Activated CD8-positive, alpha-beta T cell treated with anti-CD3 and anti-CD28 coated beads, Interleukin-2, amount 10 ng/mL, durations not matched to agents 7 days and 5 days (primary cell): ENCODE measurements at regions not wholly inside any gene's neighbourhood (a gene's known extent, or its start where the extent isn't known, plus 50 kb on each side); places are given as distances from the start of the nearest gene placed in this dataset.

Experiments used
- ATAC-seq: fragments of 150-1000 bp; cut with Tn5 transposase; one replicate; pipeline ENCODE4 v1.10.0; 2021; ENCODE audit warnings: moderate library complexity
- CTCF ChIA-PET: fragments of 350-600 bp; sonication (Branson Sonifier 250); formaldehyde crosslinking; loops from one replicate; lab custom pipeline; 2021; ENCODE audit warnings: antibody characterized with exemption; lab: Charles Lee
- POLR2A ChIA-PET: fragments of 350-600 bp; sonication (Branson Sonifier 250); formaldehyde crosslinking; loops from one replicate; lab custom pipeline; 2021; ENCODE audit warnings: antibody characterized with exemption; lab: Charles Lee
- DNase-seq: peaks from one replicate; pipeline ENCODE4 v3.0.0-alpha.2; 2020
- H3K27ac Mint-ChIP-seq: one replicate; pipeline ENCODE4 v1.8.0; 2021; ENCODE audit warnings: mild to moderate bottlenecking, mixed read lengths
- H3K27me3 Mint-ChIP-seq: one replicate; pipeline ENCODE4 v1.8.0; 2021; ENCODE audit warnings: low read depth, mixed read lengths
- H3K36me3 Mint-ChIP-seq: one replicate; pipeline ENCODE4 v1.8.0; 2021; ENCODE audit warnings: low read depth, mixed read lengths
- H3K4me1 Mint-ChIP-seq: one replicate; pipeline ENCODE4 v1.8.0; 2021; ENCODE audit warnings: low read depth, mixed read lengths
- H3K4me3 Mint-ChIP-seq: one replicate; pipeline ENCODE4 v1.8.0; 2021; ENCODE audit warnings: mild to moderate bottlenecking, mixed read lengths
- H3K9me3 Mint-ChIP-seq: one replicate; pipeline ENCODE4 v1.8.0; 2022; ENCODE audit warnings: mixed read lengths; ENCODE audit not compliant: insufficient read depth

DNA sequence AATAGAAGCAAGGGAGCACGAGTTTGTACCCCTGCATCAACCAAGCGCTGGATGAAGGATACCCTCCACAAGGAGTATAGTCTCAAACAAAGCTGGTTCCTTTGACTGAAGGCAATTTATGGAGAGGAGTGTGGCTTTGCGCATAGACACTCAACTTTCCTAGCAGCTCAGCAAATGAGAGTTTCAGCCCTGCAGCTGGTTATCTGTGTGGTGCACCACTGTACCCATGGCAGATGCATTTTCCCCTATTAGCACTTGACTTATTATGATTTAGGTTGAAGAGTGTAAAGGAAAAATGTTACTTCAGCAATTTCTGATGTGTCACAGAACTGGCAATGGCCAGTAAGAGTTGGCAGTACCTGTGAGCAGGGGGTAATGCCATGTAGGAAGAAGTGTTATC lies 440.1 kb upstream of the LINC00305 start:
- H3K4me3 Mint-ChIP-seq, result no peak overlapping the region

GRCh38 chr18:64566456-64566855 lies 417.6 kb upstream of the LINC00305 start:
- DNase-seq, result no peak
- ChIA-PET CTCF (no interaction called here), POLR2A (no interaction called here)
- Mint-ChIP-seq H3K4me3 (no peak overlapping the region), H3K4me1 (no peaks in the 10 kb centered on the region), H3K9me3 (peaks cover 10% of the 10 kb centered on the region), H3K27me3 (no peaks in the 10 kb centered on the region), H3K36me3 (no peaks in the 10 kb centered on the region), H3K27ac (no peak overlapping the region)
- ATAC-seq, result no peak

More for the DNA sequence above, 440.1 kb upstream of the LINC00305 start:
- ChIA-PET POLR2A (no interaction called here), CTCF (no interaction called here)
- Mint-ChIP-seq H3K27me3 (no peaks in the 10 kb centered on the region), H3K36me3 (no peaks in the 10 kb centered on the region), H3K9me3 (peaks cover 13% of the 10 kb centered on the region), H3K27ac (no peak overlapping the region), H3K4me1 (no peaks in the 10 kb centered on the region)
- ATAC-seq (no peak), DNase-seq (no peak)

DNA sequence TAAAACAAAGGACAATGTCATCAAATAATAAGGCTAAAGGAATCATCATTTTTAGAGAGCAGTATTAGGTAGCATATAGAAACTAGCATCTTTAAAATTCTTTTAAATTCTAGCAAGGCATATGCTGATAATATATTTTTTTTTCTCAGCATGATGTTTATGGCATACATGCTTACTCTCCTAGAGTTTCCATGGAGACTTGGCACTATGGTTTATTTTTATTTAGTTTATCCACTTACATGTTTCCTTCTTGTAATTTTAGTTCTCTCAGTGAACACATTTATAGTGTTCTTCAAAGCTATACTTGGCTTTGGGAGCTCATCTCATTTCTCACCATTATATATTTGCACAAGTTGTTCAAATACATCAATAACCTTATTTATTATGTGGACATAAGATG lies 413.8 kb upstream of the LINC00305 start:
- DNase-seq (no peak), ATAC-seq (no peak)
- H3K27ac Mint-ChIP-seq, result no peak overlapping the region
- H3K27me3 Mint-ChIP-seq, result no peaks in the 10 kb centered on the region
- H3K36me3 Mint-ChIP-seq, result no peaks in the 10 kb centered on the region
- POLR2A ChIA-PET, result no interaction called here
- CTCF ChIA-PET, result no interaction called here
- H3K9me3 Mint-ChIP-seq, result peaks cover 8% of the 10 kb centered on the region
- no peaks in the 10 kb centered on the region for H3K4me1 Mint-ChIP-seq
- no peak overlapping the region for H3K4me3 Mint-ChIP-seq

DNA sequence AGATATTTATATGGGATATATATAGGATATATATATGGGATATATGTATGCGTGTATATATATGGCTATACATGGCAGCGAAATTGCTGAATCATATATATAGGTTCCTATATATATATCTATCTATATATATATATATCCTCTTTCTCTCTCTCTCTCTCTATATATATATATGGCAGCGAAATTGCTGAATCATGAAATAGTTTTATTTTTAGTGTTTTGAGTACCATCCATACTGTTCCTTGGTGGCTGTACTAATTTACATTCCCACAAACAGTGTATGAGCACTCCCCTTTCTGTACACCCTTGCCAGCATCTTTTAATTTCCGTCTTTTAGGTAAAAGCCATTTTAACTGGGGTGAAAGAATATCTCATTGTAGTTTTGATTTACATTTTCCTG lies 397.6 kb upstream of the LINC00305 start:
- ChIA-PET CTCF (no interaction called here), POLR2A (no interaction called here)
- no peak for DNase-seq
- H3K36me3 Mint-ChIP-seq, result no peaks in the 10 kb centered on the region
- H3K27ac Mint-ChIP-seq, result no peak overlapping the region
- no peak overlapping the region for H3K4me3 Mint-ChIP-seq
- no peaks in the 10 kb centered on the region for H3K27me3 Mint-ChIP-seq
- no peaks in the 10 kb centered on the region for H3K4me1 Mint-ChIP-seq
- H3K9me3 Mint-ChIP-seq, result peaks cover 10% of the 10 kb centered on the region
- ATAC-seq, result no peak

GRCh38 chr18:64539847-64540246 lies 391.0 kb upstream of the LINC00305 start:
- POLR2A ChIA-PET, result no interaction called here

DNA sequence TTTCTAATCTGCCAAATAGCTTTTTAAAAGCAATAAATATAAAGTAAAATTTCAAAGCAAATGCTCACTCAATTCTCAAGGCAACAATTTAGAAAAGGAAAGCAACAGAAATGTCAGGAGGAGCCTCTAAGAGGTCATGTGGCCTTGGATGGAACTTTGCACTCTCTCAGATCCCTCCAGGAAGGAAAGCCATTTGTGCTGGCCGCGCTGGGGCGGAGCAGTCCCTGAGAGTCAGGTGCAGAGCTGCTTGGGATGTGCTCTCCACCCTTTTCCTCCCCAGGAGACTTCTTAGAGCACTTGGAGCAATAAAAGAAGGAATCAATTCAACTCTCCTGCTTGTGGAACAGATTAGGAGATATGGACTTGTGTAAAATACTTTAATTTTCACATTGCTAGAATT lies 379.8 kb upstream of the LINC00305 start:
- POLR2A ChIA-PET, result no interaction called here
- no peaks in the 10 kb centered on the region for H3K36me3 Mint-ChIP-seq
- no peaks in the 10 kb centered on the region for H3K27me3 Mint-ChIP-seq
- H3K9me3 Mint-ChIP-seq, result peaks cover 4% of the 10 kb centered on the region
- no peak overlapping the region for H3K4me3 Mint-ChIP-seq
- ATAC-seq (no peak), DNase-seq (no peak)
- CTCF ChIA-PET, result no interaction called here
- H3K27ac Mint-ChIP-seq, result no peak overlapping the region
- no peaks in the 10 kb centered on the region for H3K4me1 Mint-ChIP-seq

More at GRCh38 chr18:64539847-64540246, 391.0 kb upstream of the LINC00305 start:
- Mint-ChIP-seq H3K4me3 (no peak overlapping the region), H3K36me3 (no peaks in the 10 kb centered on the region), H3K27ac (no peak overlapping the region), H3K27me3 (no peaks in the 10 kb centered on the region), H3K9me3 (peaks cover 10% of the 10 kb centered on the region), H3K4me1 (no peaks in the 10 kb centered on the region)
- ATAC-seq (no peak), DNase-seq (no peak)
- CTCF ChIA-PET, result no interaction called here

GRCh38 chr18:64519201-64519600 lies 370.3 kb upstream of the LINC00305 start:
- H3K27ac Mint-ChIP-seq, result no peak overlapping the region
- no peak overlapping the region for H3K4me3 Mint-ChIP-seq
- DNase-seq, result no peak
- no peaks in the 10 kb centered on the region for H3K36me3 Mint-ChIP-seq
- H3K9me3 Mint-ChIP-seq, result peaks cover 3% of the 10 kb centered on the region
- CTCF ChIA-PET, result no interaction called here
- H3K27me3 Mint-ChIP-seq, result no peaks in the 10 kb centered on the region
- H3K4me1 Mint-ChIP-seq, result no peaks in the 10 kb centered on the region
- POLR2A ChIA-PET, result interaction anchor here (0.6 kb wide), 1 partner anchor 106 kb away, joined by 3 read pairs; no protein-coding TSS in a partner anchor
- no peak for ATAC-seq

DNA sequence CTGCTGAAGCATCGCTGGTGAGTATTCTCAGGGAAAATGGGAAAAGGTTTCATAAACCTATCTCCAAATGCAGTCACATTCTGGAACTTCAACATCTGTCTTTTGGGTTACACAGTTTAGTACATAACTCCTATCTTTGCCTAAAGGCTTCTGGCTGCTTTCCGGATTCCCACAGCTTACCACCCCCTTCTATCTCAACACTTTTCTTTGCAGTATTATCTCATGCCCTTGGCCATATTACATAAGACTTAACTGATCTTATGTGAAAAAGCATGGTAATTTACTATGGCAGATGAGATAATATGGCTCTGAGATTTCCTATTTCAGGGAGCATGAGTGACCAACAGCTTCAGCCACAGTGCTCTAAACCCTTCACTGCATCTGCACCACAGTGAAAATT lies 369.3 kb upstream of the LINC00305 start:
- ATAC-seq, result no peak
- Mint-ChIP-seq H3K27ac (no peak overlapping the region), H3K36me3 (no peaks in the 10 kb centered on the region), H3K4me1 (no peaks in the 10 kb centered on the region), H3K9me3 (peaks cover 3% of the 10 kb centered on the region), H3K27me3 (no peaks in the 10 kb centered on the region), H3K4me3 (no peak overlapping the region)
- DNase-seq, result no peak
- POLR2A ChIA-PET, result no interaction called here
- CTCF ChIA-PET, result no interaction called here

DNA sequence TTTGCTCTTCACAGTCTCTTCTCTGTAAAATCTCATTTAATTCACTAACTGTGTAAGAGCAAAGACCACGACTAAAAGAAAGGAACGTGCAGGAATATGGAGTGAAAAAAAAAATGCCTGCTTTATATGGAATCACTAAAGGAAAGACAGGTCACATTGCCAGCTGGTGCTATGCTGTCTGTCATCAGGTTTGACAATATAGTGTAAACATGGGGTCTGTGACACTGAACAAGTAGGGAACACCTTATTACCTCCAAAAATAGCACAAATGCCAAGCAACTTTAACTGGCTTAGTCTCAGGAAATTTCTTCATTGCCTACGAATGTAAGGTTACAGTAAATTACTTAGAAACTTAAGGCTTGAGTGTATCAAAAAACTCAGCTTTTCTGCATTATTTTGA lies 364.5 kb upstream of the LINC00305 start:
- H3K36me3 Mint-ChIP-seq, result no peaks in the 10 kb centered on the region
- ChIA-PET POLR2A (no interaction called here), CTCF (no interaction called here)
- no peaks in the 10 kb centered on the region for H3K9me3 Mint-ChIP-seq
- no peaks in the 10 kb centered on the region for H3K4me1 Mint-ChIP-seq
- ATAC-seq (no peak), DNase-seq (no peak)
- H3K27me3 Mint-ChIP-seq, result no peaks in the 10 kb centered on the region
- no peak overlapping the region for H3K27ac Mint-ChIP-seq
- no peak overlapping the region for H3K4me3 Mint-ChIP-seq

DNA sequence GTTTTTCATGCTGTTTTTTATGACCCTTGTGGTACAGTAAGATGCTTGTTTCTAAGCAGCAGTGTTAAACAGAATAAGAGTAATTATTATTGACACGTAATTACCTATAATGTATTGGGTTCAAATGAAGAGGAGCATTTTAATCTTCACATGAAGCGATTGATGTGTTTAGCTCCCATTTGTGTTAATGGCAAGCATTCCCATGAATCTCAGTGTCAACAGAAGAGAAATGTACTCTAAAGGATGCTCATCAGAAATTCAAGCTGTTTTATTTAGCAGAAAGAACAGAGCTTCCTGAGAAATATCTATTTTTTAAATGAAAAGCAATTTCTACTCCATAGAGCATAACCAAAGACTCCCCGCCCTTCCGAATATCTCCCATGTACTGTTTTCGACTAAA lies 341.3 kb upstream of the LINC00305 start:
- no peaks in the 10 kb centered on the region for H3K27me3 Mint-ChIP-seq
- no peak overlapping the region for H3K4me3 Mint-ChIP-seq
- POLR2A ChIA-PET, result no interaction called here
- no peak for ATAC-seq
- CTCF ChIA-PET, result no interaction called here
- no peaks in the 10 kb centered on the region for H3K9me3 Mint-ChIP-seq
- H3K36me3 Mint-ChIP-seq, result no peaks in the 10 kb centered on the region
- no peaks in the 10 kb centered on the region for H3K4me1 Mint-ChIP-seq
- DNase-seq, result no peak
- H3K27ac Mint-ChIP-seq, result no peak overlapping the region

DNA sequence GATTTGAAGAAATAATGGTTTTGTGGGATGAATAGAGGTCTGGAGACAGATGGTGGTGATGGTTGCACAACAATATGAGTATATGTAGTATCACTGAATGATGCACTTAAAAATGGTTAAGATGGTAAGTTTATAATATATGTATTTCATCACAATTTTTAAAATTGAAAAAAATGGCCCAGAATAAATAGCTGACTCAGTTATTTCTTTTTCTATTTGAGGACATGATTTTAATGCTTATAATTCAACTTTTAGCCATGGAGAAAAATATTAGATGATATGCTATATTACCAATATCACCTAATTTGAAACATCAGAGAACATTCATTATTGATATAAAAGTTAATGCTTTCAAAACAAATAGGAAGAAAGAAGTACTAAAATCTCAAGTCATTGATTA lies 339.8 kb upstream of the LINC00305 start:
- no peaks in the 10 kb centered on the region for H3K36me3 Mint-ChIP-seq
- H3K9me3 Mint-ChIP-seq, result no peaks in the 10 kb centered on the region
- no peaks in the 10 kb centered on the region for H3K27me3 Mint-ChIP-seq
- DNase-seq, result no peak
- POLR2A ChIA-PET, result no interaction called here
- no peak overlapping the region for H3K4me3 Mint-ChIP-seq
- H3K27ac Mint-ChIP-seq, result no peak overlapping the region
- H3K4me1 Mint-ChIP-seq, result no peaks in the 10 kb centered on the region
- ATAC-seq, result no peak
- CTCF ChIA-PET, result no interaction called here

DNA sequence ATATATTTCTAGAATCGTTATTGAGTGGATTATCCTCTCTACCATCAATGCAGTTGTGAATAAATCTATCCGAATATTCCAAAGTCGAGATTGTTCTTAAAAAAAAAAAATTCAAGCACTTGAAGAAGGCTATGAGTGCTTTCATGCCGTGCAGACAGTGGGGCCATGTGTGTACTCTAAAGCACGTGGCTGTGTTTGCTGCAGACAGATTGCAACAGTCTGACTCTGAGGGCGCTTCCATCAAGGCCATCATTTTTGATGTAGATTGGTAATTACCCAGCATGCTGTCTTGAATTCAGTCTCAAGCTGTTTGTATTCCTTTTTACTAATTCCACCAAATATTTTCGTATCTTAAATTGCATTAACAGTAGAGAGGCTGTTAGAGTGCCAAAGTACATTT lies 325.9 kb upstream of the LINC00305 start:
- POLR2A ChIA-PET, result no interaction called here
- Mint-ChIP-seq H3K4me3 (no peak overlapping the region), H3K4me1 (no peaks in the 10 kb centered on the region), H3K27ac (no peak overlapping the region), H3K9me3 (peaks cover 10% of the 10 kb centered on the region), H3K36me3 (no peaks in the 10 kb centered on the region), H3K27me3 (no peaks in the 10 kb centered on the region)
- CTCF ChIA-PET, result no interaction called here
- ATAC-seq, result no peak
- DNase-seq, result no peak

GRCh38 chr18:64474255-64474654 lies 325.4 kb upstream of the LINC00305 start:
- Mint-ChIP-seq H3K4me3 (no peak overlapping the region), H3K36me3 (no peaks in the 10 kb centered on the region), H3K4me1 (no peaks in the 10 kb centered on the region), H3K9me3 (peaks cover 10% of the 10 kb centered on the region), H3K27ac (no peak overlapping the region), H3K27me3 (no peaks in the 10 kb centered on the region)
- POLR2A ChIA-PET, result no interaction called here
- CTCF ChIA-PET, result no interaction called here
- ATAC-seq (no peak), DNase-seq (no peak)
